HG03175 (cell line): ENCODE measurements at regions not wholly inside any gene's neighbourhood (a gene's known extent, or its start where the extent isn't known, plus 50 kb on each side); places are given as distances from the start of the nearest gene placed in this dataset.
"Not testable (repeated sequence)": the region's sequence is repeated elsewhere in the genome, so short reads cannot be mapped to it uniquely, and the experiment has no call there.

Experiments
- ATAC-seq: cut with Tn5 transposase; IDR thresholded peaks from one replicate; pipeline ENCODE4 v1.9.1; 2021; ENCODE audit warnings: mild to moderate bottlenecking, moderate library complexity; ENCODE audit not compliant: unreplicated experiment

GRCh38 chr6:135555550-135555949, 58.0 kb upstream of the AHI1 start:
- ATAC-seq, result no peak

DNA sequence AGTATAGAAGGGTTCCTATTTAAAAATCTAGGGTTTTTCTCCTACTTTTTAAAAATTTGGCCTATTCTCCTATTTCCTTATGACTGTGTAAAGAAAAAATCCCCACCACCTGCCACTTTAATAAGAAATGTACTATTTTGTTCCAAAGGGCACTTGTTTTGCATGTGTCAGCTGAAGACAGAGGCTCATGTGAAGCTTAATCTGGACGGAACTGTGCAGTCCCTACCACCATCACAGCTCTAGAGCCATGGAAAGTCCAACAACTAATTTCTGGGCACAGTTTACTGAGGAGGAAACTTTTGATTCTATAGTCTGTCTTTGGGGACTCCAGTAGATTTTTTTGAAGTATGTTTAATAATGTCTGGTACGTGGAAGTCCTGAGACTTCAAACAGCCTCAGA, 60.0 kb upstream of the AHI1 start:
- no peak for ATAC-seq

DNA sequence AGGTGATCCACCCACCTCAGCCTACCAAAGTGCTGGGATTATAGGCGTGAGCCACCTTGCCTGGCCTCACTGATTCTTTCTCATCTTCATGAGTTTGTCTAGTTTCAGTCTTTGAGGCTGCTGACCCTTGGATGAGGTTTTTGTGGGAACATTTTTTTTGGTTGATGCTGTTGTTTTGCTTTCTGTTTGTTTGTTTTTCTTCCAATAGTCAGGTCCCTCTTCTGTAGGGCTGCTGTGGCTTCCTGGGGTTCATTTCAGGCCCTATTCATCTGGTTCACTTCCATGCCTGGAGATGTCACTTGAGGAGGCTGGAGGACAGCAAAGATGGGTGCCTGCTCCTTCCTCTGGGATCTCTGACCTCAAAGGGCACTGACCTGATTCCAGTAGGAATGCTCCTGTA, 68.1 kb upstream of the AHI1 start:
- ATAC-seq, result not testable (repeated sequence)

- ATAC-seq, result no peak
Observed at GRCh38 chr6:135566311-135567068, 69.0 kb upstream of the AHI1 start.

GRCh38 chr6:135567375-135568083, 70.0 kb upstream of the AHI1 start:
- no peak for ATAC-seq

- ATAC-seq, result peak; percentile 77
Observed at GRCh38 chr6:135568379-135568778, 70.8 kb upstream of the AHI1 start.

GRCh38 chr6:135572051-135572450, 74.5 kb upstream of the AHI1 start:
- ATAC-seq, result no peak

- ATAC-seq, result no peak
Observed at GRCh38 chr6:135575629-135576028, 78.1 kb upstream of the AHI1 start.

DNA sequence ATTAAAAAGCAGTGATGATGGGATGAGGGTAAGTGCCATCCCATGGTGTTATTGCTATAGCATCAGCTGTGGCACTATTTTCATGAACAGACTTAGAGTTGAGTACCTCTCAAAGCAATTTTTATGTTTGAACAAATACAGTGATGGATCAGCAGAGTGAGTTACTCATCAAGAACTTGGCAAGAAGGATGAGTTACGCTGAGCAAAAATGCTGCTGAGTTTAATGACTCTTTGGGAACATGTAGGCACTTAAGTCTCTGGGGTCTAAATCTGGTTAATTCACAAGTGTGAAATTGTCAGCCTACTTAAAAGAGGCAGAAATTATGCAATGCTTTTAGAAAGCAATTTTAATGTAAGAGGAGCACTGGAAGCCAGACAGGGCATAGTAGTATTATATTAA, 78.5 kb upstream of the AHI1 start:
- ATAC-seq, result no peak

GRCh38 chr6:135577059-135577538, 79.6 kb upstream of the AHI1 start:
- ATAC-seq, result peak; percentile 93

DNA sequence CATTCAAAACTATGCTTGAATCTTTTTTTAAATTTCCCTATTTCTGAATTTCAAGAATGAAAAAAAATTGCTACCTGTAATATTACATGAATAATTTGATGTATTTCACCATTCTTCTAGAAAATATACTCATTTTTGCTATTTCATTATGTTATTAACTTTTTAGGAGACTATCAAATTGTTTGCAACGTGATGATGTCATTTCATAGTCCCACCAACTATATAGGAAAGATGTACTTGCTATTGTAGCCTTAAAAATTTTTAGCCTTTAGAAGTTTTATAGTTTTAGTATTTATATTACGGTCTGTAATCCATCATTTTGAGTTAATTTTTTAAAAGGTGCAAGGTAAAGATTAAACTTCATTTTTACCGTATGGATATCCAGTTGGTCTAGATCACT, 81.4 kb upstream of the AHI1 start:
- ATAC-seq, result no peak

DNA sequence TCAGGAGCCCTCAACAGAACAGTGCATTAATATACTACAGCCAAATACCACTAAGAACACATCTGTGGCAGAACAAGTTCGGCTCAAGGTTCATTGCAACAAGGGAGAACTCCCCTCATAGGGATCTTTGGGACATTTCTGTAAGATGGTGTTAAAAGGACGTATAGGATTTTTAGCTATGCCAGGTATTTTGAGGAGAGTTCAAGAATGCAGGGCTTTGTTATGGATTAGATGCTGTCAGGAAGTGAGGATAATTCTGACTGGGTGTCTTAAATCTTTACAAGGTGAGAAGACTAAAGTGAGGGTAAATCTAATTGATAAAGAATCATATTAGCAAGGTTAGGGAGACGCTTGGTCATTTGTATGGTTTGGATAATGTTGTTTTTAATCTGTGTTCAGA, 83.7 kb upstream of the AHI1 start:
- ATAC-seq, result no peak

GRCh38 chr6:135583256-135583761, 85.8 kb upstream of the AHI1 start:
- no peak for ATAC-seq

DNA sequence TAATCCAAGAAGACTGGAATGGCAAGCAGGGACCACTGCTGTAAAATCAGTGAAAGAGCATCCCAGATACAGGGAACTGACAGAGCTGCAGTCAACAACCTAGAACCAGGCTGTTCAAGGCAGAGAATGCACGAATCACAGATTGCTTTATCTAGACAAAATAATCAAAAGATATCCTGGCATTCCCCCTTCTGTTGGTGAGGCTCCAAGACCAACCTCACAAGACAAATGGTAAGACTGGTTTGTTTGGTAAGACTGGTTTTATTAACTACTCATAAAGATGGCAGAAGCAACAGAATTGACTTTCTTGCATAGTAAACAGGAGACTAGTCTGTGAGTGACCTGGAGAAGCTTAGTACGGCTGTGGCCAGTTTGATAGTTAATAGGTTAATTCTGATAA, 88.8 kb upstream of the AHI1 start:
- ATAC-seq, result peak; percentile 15

GRCh38 chr6:135586844-135587243, 89.3 kb upstream of the AHI1 start:
- ATAC-seq, result peak; percentile 50

DNA sequence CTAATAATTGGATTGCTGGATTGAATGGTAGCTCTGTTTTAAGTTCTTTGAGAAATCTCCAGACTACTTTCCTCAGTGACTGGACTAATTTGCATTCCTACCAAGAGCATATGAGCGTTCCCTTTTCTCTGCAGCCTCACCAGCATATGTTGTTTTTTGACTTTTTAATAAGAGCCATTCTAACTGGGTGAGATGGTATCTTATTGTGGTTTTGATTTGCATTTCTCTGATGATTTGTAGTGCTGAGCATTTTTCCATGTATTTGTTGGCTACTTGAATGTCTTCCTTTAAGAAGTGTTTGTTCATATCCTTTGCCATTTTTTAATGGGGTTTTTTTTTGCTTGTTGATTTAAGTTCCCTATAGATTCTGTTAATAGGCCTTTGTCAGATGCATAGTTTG, 94.7 kb upstream of the AHI1 start:
- no peak for ATAC-seq

DNA sequence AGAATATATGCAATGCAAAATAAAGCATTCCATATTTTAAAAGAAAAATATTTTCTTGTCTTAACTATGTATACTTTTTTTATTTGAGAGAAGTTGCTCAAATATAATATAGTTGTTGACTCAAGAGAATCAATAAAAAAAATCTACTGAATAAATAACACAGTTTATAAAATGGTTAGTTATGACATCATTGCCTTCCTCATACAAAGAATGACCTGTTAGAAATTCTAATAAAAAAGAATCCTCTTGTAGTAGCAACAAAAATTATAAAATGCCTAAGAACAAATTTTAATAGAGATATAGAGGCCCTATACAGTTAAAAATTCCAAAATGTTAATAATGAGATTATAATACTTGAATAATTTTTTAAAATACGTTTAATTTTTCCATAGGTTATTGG, 96.5 kb upstream of the AHI1 start:
- ATAC-seq, result no peak

- ATAC-seq, result no peak
Observed at GRCh38 chr6:135600086-135600702, 102.7 kb upstream of the AHI1 start.

- ATAC-seq, result no peak
Observed at GRCh38 chr6:135600931-135601330, 103.4 kb upstream of the AHI1 start.

DNA sequence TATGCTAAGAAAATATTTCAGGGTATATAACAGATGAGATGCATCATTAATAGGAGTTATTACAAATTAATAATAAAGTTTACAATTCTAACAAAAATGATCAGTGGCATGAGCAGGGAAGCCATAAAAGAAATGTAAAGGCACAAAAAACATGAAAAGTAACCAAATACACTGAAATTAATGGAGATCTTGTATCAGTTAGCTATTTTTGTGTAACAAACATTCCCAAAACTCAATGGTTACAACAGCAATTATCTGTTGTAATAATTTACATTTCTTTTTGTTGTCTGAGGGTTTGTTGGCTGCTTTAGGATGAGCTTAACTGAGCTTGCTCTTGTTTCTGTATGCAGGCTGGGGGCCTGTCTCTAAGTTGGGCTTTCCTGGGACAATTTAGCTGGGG, 104.3 kb upstream of the AHI1 start:
- no peak for ATAC-seq

- ATAC-seq, result no peak
Observed at GRCh38 chr6:135603249-135603648, 105.7 kb upstream of the AHI1 start.
